Smooth muscle cell (in vitro differentiated cells): ENCODE measurements at regions not wholly inside any gene's neighbourhood (a gene's known extent, or its start where the extent isn't known, plus 50 kb on each side); places are given as distances from the start of the nearest gene placed in this dataset.

ENCODE experiments used
- DNase-seq: peaks from one replicate; lab custom pipeline; 2025; ENCODE audit not compliant: unreplicated experiment; lab: John Stamatoyannopoulos, UW
- H2AFZ ChIP-seq: fragments of 200-600 bp; sonication (generic); 2 replicates; pipeline ENCODE4 v1.6.0; 2016; ENCODE audit warnings: antibody characterized with exemption, low read depth, mild to moderate bottlenecking
- H3F3A ChIP-seq: fragments of 200-600 bp; sonication (generic); 2 replicates; pipeline ENCODE4 v1.6.0; 2017; ENCODE audit warnings: antibody characterized with exemption, low read depth
- H3K27ac ChIP-seq: fragments of 200-600 bp; sonication (generic); 2 replicates; pipeline ENCODE4 v1.5.1; 2016; ENCODE audit warnings: low read depth, mild to moderate bottlenecking
- H3K27me3 ChIP-seq: fragments of 200-600 bp; sonication (generic); 2 replicates; pipeline ENCODE4 v1.6.1; 2016; ENCODE audit warnings: low read depth, mild to moderate bottlenecking
- H3K36me3 ChIP-seq: fragments of 200-600 bp; sonication (generic); 2 replicates; pipeline ENCODE4 v1.5.1; 2016; ENCODE audit warnings: low read depth
- H3K4me1 ChIP-seq: fragments of 200-600 bp; sonication (generic); 2 replicates; pipeline ENCODE4 v1.5.1; 2016; ENCODE audit warnings: low read depth
- H3K4me2 ChIP-seq: fragments of 200-600 bp; sonication (generic); 2 replicates; pipeline ENCODE4 v1.6.0; 2016; ENCODE audit warnings: mild to moderate bottlenecking
- H3K4me3 ChIP-seq: fragments of 200-600 bp; sonication (generic); 2 replicates; pipeline ENCODE4 v1.5.1; 2016; ENCODE audit warnings: mild to moderate bottlenecking
- H3K79me2 ChIP-seq: fragments of 200-600 bp; sonication (generic); 2 replicates; pipeline ENCODE4 v1.6.0; 2016; ENCODE audit warnings: low read depth, mild to moderate bottlenecking
- H3K9ac ChIP-seq: fragments of 200-600 bp; sonication (generic); 2 replicates; pipeline ENCODE4 v1.6.0; 2016; ENCODE audit warnings: low read depth
- H3K9me3 ChIP-seq: fragments of 200-600 bp; sonication (generic); replicated peaks from 2 replicates; pipeline ENCODE4 v1.5.1; 2016; ENCODE audit warnings: low read depth
- H4K20me1 ChIP-seq: fragments of 200-600 bp; sonication (generic); 2 replicates; pipeline ENCODE4 v1.6.0; 2016; ENCODE audit warnings: low read depth
- WGBS: methylation state at CpG from one replicate; pipeline ENCODE4 v1.1.7; 2016; ENCODE audit warnings: low lambda C conversion rate; 5-methylcytosine and 5-hydroxymethylcytosine counted together
- TF ChIP-seq, protein P1 (sequence below): fragments of 200-600 bp; sonication (generic); IDR thresholded peaks from 2 replicates; pipeline ENCODE4 v1.5.1; 2017; ENCODE audit warnings: borderline replicate concordance, mild to moderate bottlenecking, antibody characterized with exemption; ENCODE audit not compliant: insufficient read depth, poor library complexity, severe bottlenecking

DNA sequence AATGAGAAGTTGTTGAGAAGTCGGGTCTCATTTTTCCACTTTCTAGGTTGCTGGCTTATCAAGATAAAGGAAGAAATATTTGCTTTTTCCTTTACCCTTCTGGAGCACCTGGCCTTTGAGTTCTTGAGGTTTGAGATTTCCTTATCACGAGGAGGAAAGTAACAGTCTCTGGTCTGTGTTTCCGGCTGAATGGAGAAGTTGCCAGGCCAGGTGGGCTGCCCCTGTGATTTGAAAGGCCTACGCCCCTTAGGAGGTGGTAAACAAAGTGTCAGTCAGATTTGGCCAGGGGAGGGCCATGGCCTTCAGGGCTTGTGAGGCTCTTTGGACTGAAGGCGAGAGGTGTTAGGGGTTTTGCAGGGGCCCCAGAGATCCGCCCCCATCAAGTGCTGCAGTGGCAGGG, 156.7 kb upstream of the HAAO start:
- Histone ChIP-seq H3K27me3 (no peaks in the 10 kb centered on the region), H3K9me3 (no peaks in the 10 kb centered on the region), H3K9ac (no peak overlapping the region), H3K4me3 (no peak overlapping the region), H3K79me2 (no peaks in the 10 kb centered on the region), H3K27ac (no peak overlapping the region), H3F3A (peaks cover 3% of the 10 kb centered on the region), H3K4me2 (no peak overlapping the region), H2AFZ (no peak overlapping the region), H3K36me3 (no peaks in the 10 kb centered on the region), H4K20me1 (no peaks in the 10 kb centered on the region), H3K4me1 (peaks cover under 1% of the 10 kb centered on the region)
- 94% methylated on average over 6 of the region's 6 CpGs for WGBS
- TF ChIP-seq, protein P1, sequence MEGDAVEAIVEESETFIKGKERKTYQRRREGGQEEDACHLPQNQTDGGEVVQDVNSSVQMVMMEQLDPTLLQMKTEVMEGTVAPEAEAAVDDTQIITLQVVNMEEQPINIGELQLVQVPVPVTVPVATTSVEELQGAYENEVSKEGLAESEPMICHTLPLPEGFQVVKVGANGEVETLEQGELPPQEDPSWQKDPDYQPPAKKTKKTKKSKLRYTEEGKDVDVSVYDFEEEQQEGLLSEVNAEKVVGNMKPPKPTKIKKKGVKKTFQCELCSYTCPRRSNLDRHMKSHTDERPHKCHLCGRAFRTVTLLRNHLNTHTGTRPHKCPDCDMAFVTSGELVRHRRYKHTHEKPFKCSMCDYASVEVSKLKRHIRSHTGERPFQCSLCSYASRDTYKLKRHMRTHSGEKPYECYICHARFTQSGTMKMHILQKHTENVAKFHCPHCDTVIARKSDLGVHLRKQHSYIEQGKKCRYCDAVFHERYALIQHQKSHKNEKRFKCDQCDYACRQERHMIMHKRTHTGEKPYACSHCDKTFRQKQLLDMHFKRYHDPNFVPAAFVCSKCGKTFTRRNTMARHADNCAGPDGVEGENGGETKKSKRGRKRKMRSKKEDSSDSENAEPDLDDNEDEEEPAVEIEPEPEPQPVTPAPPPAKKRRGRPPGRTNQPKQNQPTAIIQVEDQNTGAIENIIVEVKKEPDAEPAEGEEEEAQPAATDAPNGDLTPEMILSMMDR: no peak
- no peak for DNase-seq

DNA sequence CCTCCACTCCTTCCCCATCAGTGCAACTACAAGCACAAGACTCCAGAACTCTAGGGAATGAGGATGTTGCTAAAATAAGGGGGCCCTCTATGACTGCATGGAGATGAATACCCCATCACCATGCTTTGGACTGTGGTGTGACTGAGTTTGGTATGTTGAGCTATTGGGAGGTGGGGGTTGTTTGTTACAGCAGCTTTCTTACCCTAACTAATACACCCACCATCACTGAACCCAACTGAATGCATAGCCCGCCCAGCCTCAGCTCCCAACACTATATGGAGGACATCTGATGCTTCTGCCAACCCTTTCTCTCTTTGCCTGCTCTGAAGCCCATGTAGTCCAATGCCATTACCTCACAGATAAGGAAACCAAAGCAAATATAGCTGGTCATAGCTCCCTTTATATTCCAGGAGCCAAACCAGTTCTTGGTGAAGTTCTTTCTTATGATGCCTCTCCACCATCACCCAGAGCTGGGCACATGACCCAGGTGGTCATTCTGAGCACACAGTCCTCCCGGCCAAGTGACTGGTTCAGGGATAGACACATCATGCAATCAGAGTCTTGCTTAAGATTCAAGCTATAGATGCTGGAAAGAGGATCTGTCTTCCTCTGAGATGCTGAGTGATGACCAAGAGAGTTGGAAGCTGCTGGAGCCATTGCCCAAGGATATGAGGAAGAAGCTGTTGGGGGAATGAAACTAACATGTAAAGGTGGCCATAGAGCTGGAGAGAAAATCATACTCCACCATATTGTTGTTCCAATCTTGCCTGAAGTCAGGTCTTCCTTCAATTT, 155.6 kb upstream of the HAAO start:
- TF ChIP-seq, protein P1: no peak
- WGBS: 95% methylated on average over 2 of the region's 2 CpGs

DNA sequence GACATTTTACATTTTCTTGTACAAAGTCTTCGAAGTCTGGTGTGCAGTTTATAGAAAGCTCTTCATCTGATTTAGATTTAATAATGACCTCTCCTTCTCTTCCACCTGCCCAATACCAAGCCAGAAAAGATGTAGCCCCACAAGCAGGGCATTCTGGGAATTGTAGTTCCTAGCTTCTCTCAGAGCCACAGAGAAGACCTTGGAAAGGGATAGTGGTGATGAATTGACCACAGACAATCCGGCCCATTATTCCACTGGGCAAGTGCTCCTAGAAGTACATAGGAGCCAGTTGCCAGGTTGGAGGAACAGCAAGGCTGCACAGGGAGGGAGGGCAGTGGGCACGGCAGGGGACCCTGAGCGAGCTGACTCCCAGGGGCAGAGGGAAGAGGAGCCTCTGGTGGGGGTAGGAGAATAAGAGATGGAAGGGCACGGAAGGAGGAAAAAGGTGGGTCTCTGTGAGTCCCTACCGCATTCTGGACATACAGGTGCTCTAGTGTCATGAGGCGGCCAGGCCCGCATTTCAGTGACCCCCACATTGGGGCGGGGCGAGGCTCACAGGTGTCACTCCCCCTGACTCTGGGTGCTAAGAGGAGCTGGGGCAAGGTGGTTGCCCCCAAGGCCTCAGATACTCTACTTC, 152.5 kb upstream of the HAAO start:
- Histone ChIP-seq H3K36me3 (no peaks in the 10 kb centered on the region), H3K9me3 (no peaks in the 10 kb centered on the region), H3K27ac (no peak overlapping the region), H3K79me2 (no peaks in the 10 kb centered on the region), H3F3A (peaks cover 3% of the 10 kb centered on the region), H3K27me3 (no peaks in the 10 kb centered on the region), H4K20me1 (no peaks in the 10 kb centered on the region), H3K4me3 (no peak overlapping the region), H3K4me1 (no peaks in the 10 kb centered on the region), H3K9ac (no peak overlapping the region), H3K4me2 (no peak overlapping the region), H2AFZ (no peak overlapping the region)
- TF ChIP-seq, protein P1: no peak
- 88% methylated on average over 10 of the region's 10 CpGs for WGBS
- DNase-seq: no peak

More for the DNA sequence above, 155.6 kb upstream of the HAAO start:
- Histone ChIP-seq H3K79me2 (no peaks in the 10 kb centered on the region), H3K4me2 (no peak overlapping the region), H3K9me3 (no peaks in the 10 kb centered on the region), H2AFZ (no peak overlapping the region), H3K27ac (no peak overlapping the region), H3K27me3 (no peaks in the 10 kb centered on the region), H4K20me1 (no peaks in the 10 kb centered on the region), H3F3A (peaks cover 3% of the 10 kb centered on the region), H3K4me1 (no peaks in the 10 kb centered on the region), H3K9ac (no peak overlapping the region), H3K4me3 (no peak overlapping the region), H3K36me3 (no peaks in the 10 kb centered on the region)
- no peak for DNase-seq
